ENCODE measurements at regions not wholly inside any gene's neighbourhood (a gene's known extent, or its start where the extent isn't known, plus 50 kb on each side); places are given as distances from the start of the nearest gene placed in this dataset.

DNA sequence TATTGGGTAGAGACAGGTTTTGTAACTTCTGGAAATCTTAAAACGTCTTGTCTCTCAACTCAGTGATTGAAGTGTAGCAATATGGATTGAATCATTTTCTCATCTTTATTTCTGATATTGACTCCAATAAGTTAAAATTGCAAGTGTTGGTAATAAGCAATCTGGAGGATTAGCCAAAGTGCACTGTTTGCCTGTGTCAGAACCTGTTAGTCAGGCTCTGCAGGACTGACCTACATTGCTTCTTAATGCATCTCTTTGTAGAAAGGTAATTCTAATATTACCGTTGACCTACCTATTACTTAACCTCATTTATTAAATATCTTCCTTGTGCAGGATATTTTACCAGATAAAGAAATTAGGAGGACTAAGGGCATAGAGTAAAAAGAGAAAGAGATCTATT is 484.0 kb upstream of the CITED2 start:
- TF ChIP-seq, protein P1, sequence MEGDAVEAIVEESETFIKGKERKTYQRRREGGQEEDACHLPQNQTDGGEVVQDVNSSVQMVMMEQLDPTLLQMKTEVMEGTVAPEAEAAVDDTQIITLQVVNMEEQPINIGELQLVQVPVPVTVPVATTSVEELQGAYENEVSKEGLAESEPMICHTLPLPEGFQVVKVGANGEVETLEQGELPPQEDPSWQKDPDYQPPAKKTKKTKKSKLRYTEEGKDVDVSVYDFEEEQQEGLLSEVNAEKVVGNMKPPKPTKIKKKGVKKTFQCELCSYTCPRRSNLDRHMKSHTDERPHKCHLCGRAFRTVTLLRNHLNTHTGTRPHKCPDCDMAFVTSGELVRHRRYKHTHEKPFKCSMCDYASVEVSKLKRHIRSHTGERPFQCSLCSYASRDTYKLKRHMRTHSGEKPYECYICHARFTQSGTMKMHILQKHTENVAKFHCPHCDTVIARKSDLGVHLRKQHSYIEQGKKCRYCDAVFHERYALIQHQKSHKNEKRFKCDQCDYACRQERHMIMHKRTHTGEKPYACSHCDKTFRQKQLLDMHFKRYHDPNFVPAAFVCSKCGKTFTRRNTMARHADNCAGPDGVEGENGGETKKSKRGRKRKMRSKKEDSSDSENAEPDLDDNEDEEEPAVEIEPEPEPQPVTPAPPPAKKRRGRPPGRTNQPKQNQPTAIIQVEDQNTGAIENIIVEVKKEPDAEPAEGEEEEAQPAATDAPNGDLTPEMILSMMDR (IDR thresholded peaks at IDR 0.05): no peak
- TF ChIP-seq ZFX (IDR thresholded peaks at IDR 0.05; ENCODE audit: borderline replicate concordance): no peak
